LNCaP clone FGC (cell line): ENCODE measurements at regions not wholly inside any gene's neighbourhood (a gene's known extent, or its start where the extent isn't known, plus 50 kb on each side); places are given as distances from the start of the nearest gene placed in this dataset.
"Not testable (repeated sequence)": the region's sequence is repeated elsewhere in the genome, so short reads cannot be mapped to it uniquely, and the experiment has no call there.

Source experiments
- DNase-seq: peaks from one replicate; pipeline ENCODE4 v3.0.0-alpha.2; 2011; ENCODE audit warnings: low read depth
- H3K4me3 ChIP-seq: 2 replicates; pipeline ENCODE4 v1.5.1; 2011; ENCODE audit warnings: mild to moderate bottlenecking, low read depth, low read length, control low read depth
- CTCF ChIP-seq: IDR thresholded peaks from 2 replicates; pipeline ENCODE4 v1.5.1; 2012; ENCODE audit warnings: mild to moderate bottlenecking; ENCODE audit not compliant: control insufficient read depth, insufficient read depth; ENCODE audit errors: extremely low read depth

DNA sequence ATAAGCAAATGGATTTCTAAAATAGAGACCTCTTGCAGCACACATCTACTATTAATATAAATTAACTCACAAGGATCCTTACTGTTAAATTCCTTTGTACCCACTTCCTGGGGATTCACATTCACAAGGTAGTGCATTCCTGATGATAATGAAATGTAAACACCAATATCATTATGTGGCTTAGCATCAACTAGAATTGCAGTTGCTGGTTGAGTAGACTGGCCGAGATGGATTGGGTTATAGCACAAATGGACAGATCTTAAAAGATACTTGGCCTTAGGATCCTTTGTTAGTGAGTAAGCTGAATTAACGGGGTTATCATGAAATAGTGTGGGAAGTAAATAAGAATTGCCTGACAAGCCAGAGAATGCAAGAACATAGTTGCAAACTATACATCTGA is 369.1 kb downstream of the AEBP2 start:
- DNase-seq, result no peak
- no peak overlapping the region for H3K4me3 ChIP-seq
- TF ChIP-seq CTCF, result no peak

DNA sequence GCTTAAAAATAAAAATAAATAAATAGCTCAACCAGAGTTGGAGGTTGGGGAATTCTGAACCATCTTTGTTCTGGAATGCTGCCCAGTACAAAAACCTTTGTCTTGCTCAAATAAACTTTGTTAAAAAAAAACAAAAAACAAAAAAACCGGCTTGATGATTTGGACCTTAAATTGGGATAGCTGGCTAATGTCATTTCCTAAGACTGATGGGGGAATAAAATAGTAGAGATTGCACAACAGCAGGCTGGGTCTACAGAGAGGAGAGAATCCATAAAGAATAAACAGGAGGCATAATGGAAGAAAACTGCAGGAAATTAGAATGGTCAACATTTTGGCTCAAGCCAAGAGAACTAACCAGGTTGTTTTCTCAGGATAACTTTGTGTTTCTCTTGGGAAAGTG is 370.9 kb downstream of the AEBP2 start:
- no peak for TF ChIP-seq CTCF
- no peak for DNase-seq
- H3K4me3 ChIP-seq, result no peak overlapping the region

DNA sequence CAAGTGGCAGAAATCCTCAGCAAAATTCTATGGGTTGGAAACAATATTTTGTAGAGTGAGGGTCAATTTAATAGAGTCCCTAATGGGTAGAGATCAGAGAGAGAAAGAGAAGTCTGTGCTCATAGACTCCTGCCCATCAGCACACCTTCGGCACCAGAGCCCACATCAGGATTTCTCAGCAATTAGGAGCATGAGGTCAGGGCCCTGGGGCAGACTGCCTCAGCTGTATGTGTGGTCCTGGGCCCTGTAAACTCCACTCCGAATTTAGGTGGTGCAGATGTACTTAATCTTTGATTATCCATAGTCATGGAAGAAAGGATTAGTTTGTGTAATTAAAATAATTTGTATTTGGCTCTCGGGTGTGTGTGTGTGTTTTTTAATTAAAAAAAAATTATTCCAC is 372.6 kb downstream of the AEBP2 start:
- TF ChIP-seq CTCF, result no peak

GRCh38 chr12:19819231-19819630 is 379.9 kb downstream of the AEBP2 start:
- no peak for TF ChIP-seq CTCF
- no peak overlapping the region for H3K4me3 ChIP-seq
- DNase-seq, result no peak

More for the DNA sequence above, 372.6 kb downstream of the AEBP2 start:
- DNase-seq, result no peak
- no peak overlapping the region for H3K4me3 ChIP-seq

GRCh38 chr12:19822476-19822875 is 383.2 kb downstream of the AEBP2 start:
- no peak overlapping the region for H3K4me3 ChIP-seq
- DNase-seq, result no peak
- no peak for TF ChIP-seq CTCF

GRCh38 chr12:19823326-19823725 is 384.0 kb downstream of the AEBP2 start:
- not testable (repeated sequence) for H3K4me3 ChIP-seq, DNase-seq

DNA sequence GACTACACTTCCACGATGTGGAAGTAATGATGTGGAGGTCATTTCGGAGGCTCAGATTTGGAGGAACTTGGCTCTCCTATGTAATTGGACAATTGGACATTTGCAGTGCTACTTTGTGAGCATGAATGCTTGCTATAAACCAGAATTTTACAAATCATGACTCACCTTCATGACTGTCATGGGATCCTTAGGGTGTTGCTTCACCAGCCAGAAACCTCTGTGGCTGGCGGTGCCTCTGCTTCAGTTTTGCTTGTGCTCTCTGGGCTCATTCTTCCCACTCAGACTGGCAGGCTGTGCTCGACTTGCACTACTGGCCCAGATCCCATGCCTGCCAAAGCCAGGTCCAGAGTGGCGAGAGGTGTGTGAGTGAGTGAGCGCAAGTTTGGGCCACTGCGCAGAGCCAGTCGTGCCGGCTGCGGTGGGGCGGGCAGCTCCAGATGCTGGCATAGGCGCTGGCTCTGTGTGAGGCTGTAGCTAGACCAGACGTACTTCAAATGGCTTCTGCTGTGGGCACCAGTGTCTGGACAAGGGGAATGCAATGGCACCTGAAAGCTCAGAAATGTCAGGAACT is 387.8 kb downstream of the AEBP2 start:
- no peak for DNase-seq
- no peak overlapping the region for H3K4me3 ChIP-seq
- no peak for TF ChIP-seq CTCF
